ENCODE measurements at regions not wholly inside any gene's neighbourhood (a gene's known extent, or its start where the extent isn't known, plus 50 kb on each side); places are given as distances from the start of the nearest gene placed in this dataset.

DNA sequence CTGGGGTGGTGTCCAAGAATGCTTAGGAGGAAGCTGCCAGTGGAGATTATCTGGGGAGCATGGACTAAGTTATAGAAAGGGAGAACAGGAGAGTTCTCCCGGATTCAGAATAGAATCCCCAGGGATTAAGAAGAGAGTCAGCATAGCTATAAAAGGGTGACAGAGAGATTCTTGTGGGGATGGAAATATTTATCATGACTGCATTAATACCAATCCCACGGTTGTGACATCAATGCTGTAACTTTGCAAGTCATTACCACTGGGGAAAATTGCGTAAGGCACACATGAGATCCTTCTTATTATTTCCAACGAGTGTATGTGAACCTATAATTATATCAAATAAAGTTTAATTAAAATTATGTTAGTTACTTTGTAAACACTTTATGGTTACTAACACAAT, 447.9 kb upstream of the TMEM132C start:
- H3K14ac ChIP-seq (ENCODE audit: insufficient read depth, low read length) = no peak overlapping the region
- no peak overlapping the region for H2BK5ac ChIP-seq (ENCODE audit: insufficient read length, low read length)
- H4K8ac ChIP-seq (replicated peaks; ENCODE audit: insufficient read length, low read depth, low read length) = no peak overlapping the region
- no peaks in the 10 kb centered on the region; a peak in 1 of 5 replicates for H3K9me3 Mint-ChIP-seq
- H3K27ac ChIP-seq (ENCODE audit: insufficient read length, low read depth, low read length) = no peak overlapping the region
- peaks cover 9 to 10% of the 10 kb centered on the region in 2 experiments for H3K4me1 Mint-ChIP-seq
- no peaks in the 10 kb centered on the region for H3K23me2 ChIP-seq (ENCODE audit: insufficient read length, low read depth, low read length, poor library complexity, severe bottlenecking)
- H3K56ac ChIP-seq (ENCODE audit: insufficient read length, low read depth, low read length) = no peak overlapping the region
- no peak overlapping the region for H3K4me2 ChIP-seq (ENCODE audit: insufficient read depth, insufficient read length, low read length)
- peaks cover 6% of the 10 kb centered on the region; the same call in 1 of the 2 replicates for H3K4me1 ChIP-seq (ENCODE audit: insufficient read depth, low read length)
- H3K79me1 ChIP-seq (ENCODE audit: insufficient read depth, low read depth, low read length, poor library complexity, severe bottlenecking) = no peaks in the 10 kb centered on the region
- no peak overlapping the region for H4K91ac ChIP-seq (ENCODE audit: insufficient read length, low read depth, low read length)
- no peak overlapping the region for H3K4ac ChIP-seq (ENCODE audit: low read depth, low read length)
- H2BK20ac ChIP-seq (ENCODE audit: low read depth, low read length, poor library complexity, severe bottlenecking) = no peak overlapping the region
- DNase-seq = no peak
- no peak overlapping the region for H2BK120ac ChIP-seq (ENCODE audit: low read depth, low read length, poor library complexity, severe bottlenecking)
- no peak overlapping the region for H3K4me3 Mint-ChIP-seq
- TF ChIP-seq CTCF (conservative IDR thresholded peaks at IDR 0.05) = no peak
- WGBS (ENCODE audit: extremely low coverage, insufficient read length, low lambda C conversion rate) = no CpG with 5 or more reads among the region's 4 CpGs
- no peak overlapping the region for H3T11ph ChIP-seq (ENCODE audit: low read length)
- H3K27ac Mint-ChIP-seq = no peak overlapping the region
- no peak overlapping the region for H3K23ac ChIP-seq (ENCODE audit: insufficient read length, low read depth, low read length)
- no peak overlapping the region for H2BK15ac ChIP-seq (ENCODE audit: low read depth, low read length)
- no peak overlapping the region for H2BK12ac ChIP-seq (ENCODE audit: insufficient read length, low read depth, low read length)
- H3K9me3 ChIP-seq (ENCODE audit: control insufficient read depth, low read depth, low read length) = no peaks in the 10 kb centered on the region
- H3K27me3 ChIP-seq (ENCODE audit: insufficient read depth, low read length) = no peaks in the 10 kb centered on the region
- H3K79me2 ChIP-seq (ENCODE audit: insufficient read depth, low read length) = no peaks in the 10 kb centered on the region
- no peaks in the 10 kb centered on the region for H3K36me3 Mint-ChIP-seq (ENCODE audit: insufficient read depth in 1 of 3, low read depth in 3 of 3)
- H2AFZ ChIP-seq (ENCODE audit: low read length) = no peak overlapping the region
- no peak overlapping the region for H3K9ac ChIP-seq (ENCODE audit: extremely low read depth, insufficient read length, low read length)
- no peaks in the 10 kb centered on the region for H4K20me1 ChIP-seq (ENCODE audit: control insufficient read depth, insufficient read depth, insufficient read length)
- peaks cover 4% of the 10 kb centered on the region for H3K27me3 Mint-ChIP-seq (ENCODE audit: low read depth)
- H3K18ac ChIP-seq (ENCODE audit: insufficient read length, low read depth, low read length) = no peak overlapping the region
- no peak overlapping the region for H2AK5ac ChIP-seq (ENCODE audit: insufficient read length, low read length)
- H4K5ac ChIP-seq (ENCODE audit: insufficient read length, low read depth, low read length) = no peak overlapping the region

Measured in H9 (cell line).